HG03432 (cell line): ENCODE measurements at regions not wholly inside any gene's neighbourhood (a gene's known extent, or its start where the extent isn't known, plus 50 kb on each side); places are given as distances from the start of the nearest gene placed in this dataset.
"Not testable (repeated sequence)": the region's sequence is repeated elsewhere in the genome, so short reads cannot be mapped to it uniquely, and the experiment has no call there.

Source experiments
- ATAC-seq: cut with Tn5 transposase; IDR thresholded peaks from one replicate; pipeline ENCODE4 v1.9.1; 2021; ENCODE audit warnings: mild to moderate bottlenecking, moderate library complexity; ENCODE audit not compliant: unreplicated experiment

DNA sequence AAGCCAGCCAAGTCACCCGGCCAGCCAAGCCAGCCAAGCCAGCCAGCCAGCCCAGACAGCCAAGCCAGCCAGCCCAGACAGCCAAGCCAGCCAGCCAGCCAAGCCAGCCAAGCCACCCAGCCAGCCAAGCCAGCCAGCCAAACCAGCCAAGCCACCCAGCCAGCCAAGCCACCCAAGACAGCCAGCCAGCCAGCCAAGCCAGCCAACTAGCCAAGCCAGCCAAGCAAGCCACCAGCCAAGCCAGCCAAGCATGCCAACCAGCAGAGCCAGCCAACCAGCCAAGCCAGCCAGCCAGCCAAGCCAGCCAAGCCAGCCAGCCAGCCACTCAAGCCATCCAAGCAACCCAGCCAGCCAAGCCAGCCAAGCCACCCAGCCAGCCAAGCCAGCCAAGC lies 323.1 kb upstream of the PLGLB2 start:
- not testable (repeated sequence) for ATAC-seq

DNA sequence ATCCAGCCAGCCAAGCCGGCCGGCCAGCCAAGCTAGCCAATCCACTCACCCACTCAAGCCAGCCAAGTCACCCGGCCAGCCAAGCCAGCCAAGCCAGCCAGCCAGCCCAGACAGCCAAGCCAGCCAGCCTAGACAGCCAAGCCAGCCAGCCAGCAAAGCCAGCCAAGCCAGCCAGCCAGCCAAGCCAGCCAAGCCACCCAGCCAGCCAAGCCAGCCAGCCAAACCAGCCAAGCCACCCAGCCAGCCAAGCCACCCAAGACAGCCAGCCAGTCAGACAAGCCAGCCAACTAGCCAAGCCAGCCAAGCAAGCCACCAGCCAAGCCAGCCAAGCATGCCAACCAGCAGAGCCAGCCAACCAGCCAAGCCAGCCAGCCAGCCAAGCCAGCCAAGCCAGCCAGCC lies 322.7 kb upstream of the PLGLB2 start:
- not testable (repeated sequence) for ATAC-seq

GRCh38 chr2:87425717-87426116 lies 322.2 kb upstream of the PLGLB2 start:
- ATAC-seq: not testable (repeated sequence)

GRCh38 chr2:87428452-87429130 lies 319.3 kb upstream of the PLGLB2 start:
- not testable (repeated sequence) for ATAC-seq

GRCh38 chr2:87429206-87429930 lies 318.5 kb upstream of the PLGLB2 start:
- not testable (repeated sequence) for ATAC-seq

GRCh38 chr2:87429931-87430275 lies 318.0 kb upstream of the PLGLB2 start:
- ATAC-seq: not testable (repeated sequence)

- ATAC-seq: not testable (repeated sequence)
Measured at GRCh38 chr2:87431051-87431450, 316.8 kb upstream of the PLGLB2 start.

- ATAC-seq: not testable (repeated sequence)
Measured at GRCh38 chr2:87432711-87433453, 315.0 kb upstream of the PLGLB2 start.

DNA sequence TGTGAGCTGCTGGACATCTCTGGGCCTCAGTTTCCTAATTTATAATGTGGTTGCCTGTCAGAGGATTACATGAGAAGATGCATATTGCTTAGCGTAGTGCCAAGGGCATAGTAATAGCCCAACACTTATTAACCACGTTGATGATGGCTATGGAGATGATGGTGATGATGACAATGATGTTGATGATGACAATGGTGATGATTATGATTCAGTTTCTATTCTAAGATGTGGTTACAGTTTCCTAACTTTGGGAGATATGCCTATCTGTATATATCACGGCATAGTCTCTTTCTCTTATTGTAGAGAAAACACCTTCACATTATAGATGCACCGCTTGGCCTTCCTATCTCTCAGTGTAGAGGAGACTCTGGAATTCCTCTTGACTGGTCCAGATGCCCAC lies 311.9 kb upstream of the PLGLB2 start:
- not testable (repeated sequence) for ATAC-seq

GRCh38 chr2:87437701-87438260 lies 310.1 kb upstream of the PLGLB2 start:
- ATAC-seq: not testable (repeated sequence)

GRCh38 chr2:87438780-87439454 lies 309.0 kb upstream of the PLGLB2 start:
- not testable (repeated sequence) for ATAC-seq

DNA sequence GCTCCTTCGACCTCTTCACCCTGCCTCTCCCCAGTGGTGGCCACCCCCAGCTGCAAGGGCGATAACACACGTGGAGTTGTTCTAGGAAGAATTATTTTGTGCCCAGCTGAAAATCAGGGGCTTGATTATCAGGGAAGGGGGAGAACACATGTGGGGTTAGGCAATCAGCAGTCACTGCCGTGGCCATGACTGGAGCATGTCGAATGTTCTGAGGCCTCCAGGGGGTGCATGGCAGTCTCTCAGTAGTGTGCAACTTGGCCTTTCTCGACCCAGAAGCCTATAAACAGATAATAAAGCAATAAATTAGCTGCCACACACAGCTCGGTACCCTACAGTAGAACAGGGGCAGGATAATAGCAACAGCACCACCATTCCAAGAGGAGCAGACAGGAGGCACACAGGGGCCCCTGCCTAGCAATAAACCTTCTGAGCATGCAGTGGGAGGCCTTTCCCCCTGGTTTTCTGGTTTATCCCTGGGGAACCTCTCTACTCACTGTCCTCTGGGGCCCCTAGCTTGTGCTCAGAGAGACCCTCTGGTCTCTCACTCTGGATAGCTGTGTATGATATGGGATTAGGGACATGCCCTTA lies 308.2 kb upstream of the PLGLB2 start:
- ATAC-seq: not testable (repeated sequence)

GRCh38 chr2:87440650-87441049 lies 307.2 kb upstream of the PLGLB2 start:
- not testable (repeated sequence) for ATAC-seq

DNA sequence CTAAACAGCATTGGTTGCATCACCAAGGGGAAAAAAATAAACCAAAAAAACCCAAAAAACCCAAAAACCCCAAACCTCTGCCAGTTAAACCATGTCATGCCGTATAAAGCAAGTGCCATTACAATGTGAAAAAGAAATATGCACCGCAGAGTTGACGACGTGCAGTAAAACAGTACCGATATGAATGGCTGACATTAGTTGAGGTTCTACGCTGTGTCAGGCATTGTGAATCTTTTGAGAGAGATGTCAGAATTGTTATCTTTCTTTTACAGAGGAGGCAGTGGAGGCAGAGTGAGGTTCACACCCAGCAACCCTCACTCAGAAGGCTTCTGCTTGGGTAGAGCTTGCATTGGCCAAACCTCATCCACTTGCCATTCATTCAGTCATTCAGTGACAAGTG lies 306.5 kb upstream of the PLGLB2 start:
- not testable (repeated sequence) for ATAC-seq

- peak; percentile 98 for ATAC-seq
Measured at GRCh38 chr2:87442983-87443577, 304.8 kb upstream of the PLGLB2 start.

GRCh38 chr2:87444951-87445350 lies 302.9 kb upstream of the PLGLB2 start:
- ATAC-seq: not testable (repeated sequence)

- not testable (repeated sequence) for ATAC-seq
Measured at GRCh38 chr2:87445613-87446312, 302.1 kb upstream of the PLGLB2 start.

DNA sequence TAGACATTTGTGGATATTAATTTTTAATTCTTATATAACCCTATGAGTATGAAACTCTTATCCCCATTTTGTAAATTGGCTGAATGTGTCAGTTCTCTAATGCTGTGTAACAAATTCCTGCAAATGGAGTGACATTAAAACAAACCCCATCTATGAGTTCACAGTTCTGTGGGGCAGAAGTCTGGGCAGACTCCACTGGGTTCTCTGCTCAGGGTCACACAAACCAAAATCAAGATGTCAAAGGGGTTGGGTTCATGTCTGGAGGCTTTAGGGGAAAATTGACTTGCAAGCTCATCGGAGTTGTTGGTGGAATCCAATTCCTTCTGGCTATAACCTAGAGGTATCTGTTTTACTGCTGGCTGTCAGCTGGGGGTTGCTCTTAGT lies 301.6 kb upstream of the PLGLB2 start:
- ATAC-seq: not testable (repeated sequence)

DNA sequence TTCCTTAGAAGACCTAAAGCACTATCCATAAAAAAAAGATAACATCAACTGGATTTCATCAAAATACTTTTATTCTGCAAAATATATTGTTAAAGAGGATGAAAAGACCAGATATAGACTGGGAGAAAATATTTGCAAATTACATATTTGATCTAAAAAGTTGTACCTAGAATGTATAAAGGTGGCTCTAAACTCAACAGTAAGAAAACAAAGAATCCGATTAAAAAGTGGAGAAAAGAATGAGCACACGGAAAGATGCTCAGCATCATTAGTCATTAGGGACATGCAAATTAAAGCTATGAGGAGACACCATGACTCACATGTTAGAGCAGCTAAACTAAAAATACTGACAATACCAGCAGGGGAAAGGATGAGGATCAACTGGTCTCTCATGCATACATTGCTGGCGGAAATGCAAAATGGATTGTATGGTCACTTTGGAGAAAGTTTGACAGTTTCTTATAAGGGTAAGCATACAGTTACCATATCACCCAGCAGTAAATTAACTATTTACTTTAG lies 298.4 kb upstream of the PLGLB2 start:
- peak; percentile 64 for ATAC-seq
